IMR-90 (cell line): ENCODE measurements at regions not wholly inside any gene's neighbourhood (a gene's known extent, or its start where the extent isn't known, plus 50 kb on each side); places are given as distances from the start of the nearest gene placed in this dataset.

Experiments used
- ATAC-seq: fragments of 200-7000 bp; cut with Tn5 transposase; 2 replicates; pipeline ENCODE4 v1.9.1; 2020; ENCODE audit warnings: low read depth, mild to moderate bottlenecking, moderate library complexity
- BruUV-seq: library from RNA; stranded (reverse); fragments of 400-500 nt; replicated peaks from 2 replicates; lab custom pipeline; 2021; lab: Mats Ljungman, UMichigan
- CTCF ChIA-PET: fragments of 300-600 bp; formaldehyde crosslinking; extraction: SDS; loops from one replicate; lab custom pipeline; 2021; ENCODE audit warnings: antibody characterized with exemption; lab: Yijun Ruan, JAX
- POLR2A ChIA-PET: fragments of 300-600 bp; sonication (Branson Sonifier 250); formaldehyde crosslinking; loops from one replicate; lab custom pipeline; 2022; ENCODE audit warnings: antibody characterized with exemption; ENCODE audit not compliant: unreplicated experiment; lab: Charles Lee
- DNase-seq: peaks from one replicate; pipeline ENCODE4 v3.0.0; 2013
- H2AFZ ChIP-seq: replicated peaks from 2 replicates; pipeline ENCODE3; 2013; ENCODE audit warnings: low read length, mild to moderate bottlenecking; ENCODE audit not compliant: poor library complexity
- H2AK5ac ChIP-seq: 2 replicates; pipeline ENCODE4 v1.6.1; 2013; ENCODE audit warnings: low read depth, low read length, inconsistent platforms
- H2AK9ac ChIP-seq: replicated peaks from 2 replicates; pipeline ENCODE3; 2013; ENCODE audit warnings: mild to moderate bottlenecking, low read depth, low read length, moderate library complexity; ENCODE audit not compliant: poor library complexity
- H2BK120ac ChIP-seq: 2 replicates; pipeline ENCODE4 v1.6.1; 2013; ENCODE audit warnings: low read depth, low read length, inconsistent platforms
- H2BK15ac ChIP-seq: 3 replicates; pipeline ENCODE4 v1.6.1; 2013; ENCODE audit warnings: low read depth, low read length, inconsistent platforms
- H2BK20ac ChIP-seq: 2 replicates; pipeline ENCODE4 v1.6.1; 2013; ENCODE audit warnings: low read depth, mild to moderate bottlenecking, inconsistent platforms, low read length, moderate library complexity
- H2BK5ac ChIP-seq: 2 replicates; pipeline ENCODE4 v1.6.1; 2013; ENCODE audit warnings: mild to moderate bottlenecking, low read depth, low read length, inconsistent platforms; ENCODE audit not compliant: poor library complexity, severe bottlenecking
- H3K14ac ChIP-seq: replicated peaks from 2 replicates; pipeline ENCODE4 v1.6.1; 2013; ENCODE audit warnings: low read depth, low read length, inconsistent platforms
- H3K18ac ChIP-seq: 2 replicates; pipeline ENCODE4 v1.6.1; 2013; ENCODE audit warnings: low read depth, low read length, control low read depth
- H3K23ac ChIP-seq: 2 replicates; pipeline ENCODE4 v1.6.1; 2013; ENCODE audit warnings: low read depth, low read length, inconsistent platforms
- H3K27ac ChIP-seq: 2 replicates; pipeline ENCODE4 v1.5.1; 2013; ENCODE audit warnings: mild to moderate bottlenecking, control low read depth, low read length; ENCODE audit not compliant: insufficient read depth
- H3K27me3 ChIP-seq: 2 replicates; pipeline ENCODE4 v1.6.1; 2013; ENCODE audit warnings: low read length; ENCODE audit not compliant: control insufficient read depth, insufficient read depth
- H3K36me3 ChIP-seq: 2 replicates; pipeline ENCODE4 v1.6.1; 2013; ENCODE audit warnings: low read length, mixed read lengths; ENCODE audit not compliant: control insufficient read depth, insufficient read depth
- H3K4ac ChIP-seq: 2 replicates; pipeline ENCODE4 v1.6.1; 2013; ENCODE audit warnings: low read depth, low read length, inconsistent platforms
- H3K4me1 ChIP-seq: 2 replicates; pipeline ENCODE4 v1.6.1; 2013; ENCODE audit warnings: low read length, mixed read lengths; ENCODE audit not compliant: control insufficient read depth, insufficient read depth
- H3K4me2 ChIP-seq: 2 replicates; pipeline ENCODE4 v1.6.1; 2013; ENCODE audit warnings: low read depth, mild to moderate bottlenecking, control low read depth, low read length, moderate library complexity
- H3K4me3 ChIP-seq: 2 replicates; pipeline ENCODE4 v1.5.1; 2013; ENCODE audit warnings: low read depth, mild to moderate bottlenecking, control low read depth, low read length, moderate library complexity; ENCODE audit not compliant: insufficient read depth
- H3K56ac ChIP-seq: 2 replicates; pipeline ENCODE4 v1.6.1; 2013; ENCODE audit warnings: low read length, inconsistent platforms; ENCODE audit not compliant: insufficient read depth; ENCODE audit errors: extremely low read depth
- H3K79me1 ChIP-seq, 2 experiments: 2 replicates each; pipeline ENCODE4 v1.6.1; 2013; ENCODE audit warnings: low read length in 2 of 2, inconsistent platforms in 1 of 2, low read depth in 1 of 2
- H3K9ac ChIP-seq: 2 replicates; pipeline ENCODE4 v1.6.1; 2013; ENCODE audit warnings: low read depth, low read length, control low read depth
- H3K9me1 ChIP-seq: 2 replicates; pipeline ENCODE4 v1.6.1; 2013; ENCODE audit warnings: low read length, inconsistent platforms; ENCODE audit not compliant: insufficient read depth
- H3K9me3 ChIP-seq: 2 replicates; pipeline ENCODE4 v1.6.1; 2013; ENCODE audit warnings: low read length; ENCODE audit not compliant: control insufficient read depth, insufficient read depth
- H4K20me1 ChIP-seq: 2 replicates; pipeline ENCODE4 v1.6.1; 2013; ENCODE audit warnings: low read length, inconsistent platforms; ENCODE audit not compliant: insufficient read depth
- H4K5ac ChIP-seq: 2 replicates; pipeline ENCODE4 v1.6.1; 2013; ENCODE audit warnings: mild to moderate bottlenecking, low read depth, low read length, control low read depth
- H4K8ac ChIP-seq, 2 experiments: 2 replicates each; pipeline ENCODE4 v1.6.1; 2013; ENCODE audit warnings: low read depth in 2 of 2, low read length in 2 of 2, control low read depth in 1 of 2, inconsistent platforms in 1 of 2
- H4K91ac ChIP-seq: 2 replicates; pipeline ENCODE4 v1.6.1; 2013; ENCODE audit warnings: low read depth, low read length, inconsistent platforms; ENCODE audit not compliant: insufficient read depth
- FOS ChIP-seq: fragments of 150-350 bp; IDR thresholded peaks from 2 replicates; pipeline ENCODE4 v1.6.1; 2016; ENCODE audit warnings: low read depth, low read length
- RCOR1 ChIP-seq: IDR thresholded peaks from 2 replicates; pipeline ENCODE4 v1.6.1; 2012; ENCODE audit warnings: mild to moderate bottlenecking, low read length, improper control_type of control experiment; ENCODE audit not compliant: insufficient replicate concordance
- SMC3 ChIP-seq: fragments of 150-350 bp; IDR thresholded peaks from 2 replicates; pipeline ENCODE4 v1.6.1; 2016; ENCODE audit warnings: low read depth, mild to moderate bottlenecking, antibody characterized with exemption, low read length, moderate library complexity
- WGBS, 2 experiments: methylation state at CpG; one replicate each; pipeline versions ENCODE4 v1.1.5 to v1.1.7; 2013; ENCODE audit warnings: missing lambda C conversion rate in 2 of 2; ENCODE audit not compliant: insufficient read length in 1 of 2; ENCODE audit errors: extremely low coverage in 2 of 2; 5-methylcytosine and 5-hydroxymethylcytosine counted together
- dilution Hi-C: fragments of 300-500 bp; cut with HindIII; formaldehyde crosslinking; loops from one replicate; pipeline ENCODE4 v1.14.3; 2018; ENCODE audit warnings: low sequenced_read_pairs; ENCODE audit not compliant: unreplicated experiment
- in situ Hi-C: fragments of 300-500 bp; cut with MboI; formaldehyde crosslinking; loops from 3 replicates; pipeline ENCODE4 v1.14.3; 2019; ENCODE audit warnings: low sequenced_read_pairs, inconsistent platforms, mixed read lengths
- intact Hi-C: fragments of 100-400 bp; cut with micrococcal nuclease; formaldehyde crosslinking; loops from 2 replicates; pipeline ENCODE4 v1.10.0; 2022

- H3K4me2 ChIP-seq: no peak overlapping the region
- no peak for TF ChIP-seq FOS
- no peak for TF ChIP-seq SMC3
- TF ChIP-seq RCOR1: no peak
- no TSS peak for BruUV-seq
Observed at GRCh38 chr11:43122546-43122945, 189.2 kb upstream of the API5 start.

More at GRCh38 chr11:43122546-43122945, 189.2 kb upstream of the API5 start:
- H3K56ac ChIP-seq: no peak overlapping the region
- intact Hi-C loops (no loop called here), in situ Hi-C loops (no loop called here), dilution Hi-C loops (no loop called here)
- H3K18ac ChIP-seq: no peak overlapping the region
- H3K79me1 ChIP-seq: no peaks in the 10 kb centered on the region
- H3K9me3 ChIP-seq: peaks cover 2% of the 10 kb centered on the region; the same call in 1 of the 2 replicates
- H2AK5ac ChIP-seq: no peak overlapping the region
- H2AFZ ChIP-seq: no peak overlapping the region
- H2BK5ac ChIP-seq: no peak overlapping the region
- ATAC-seq (no peak), DNase-seq (no peak)
- no peak overlapping the region for H3K9ac ChIP-seq
- ChIA-PET CTCF (no interaction called here), POLR2A (no interaction called here)
- H3K9me1 ChIP-seq: no peaks in the 10 kb centered on the region
- WGBS, 2 experiments: no CpG with 5 or more reads among the region's 3 CpGs
- no peak overlapping the region for H2BK20ac ChIP-seq
- no peak overlapping the region for H4K5ac ChIP-seq
- H3K27me3 ChIP-seq: no peaks in the 10 kb centered on the region
- no peak overlapping the region for H3K4ac ChIP-seq
- no peak overlapping the region for H4K8ac ChIP-seq
- no peak overlapping the region for H2AK9ac ChIP-seq
- H3K27ac ChIP-seq: no peak overlapping the region
- H4K91ac ChIP-seq: no peak overlapping the region
- H3K4me3 ChIP-seq: no peak overlapping the region
- H3K36me3 ChIP-seq: no peaks in the 10 kb centered on the region
- no peak overlapping the region for H3K14ac ChIP-seq
- no peaks in the 10 kb centered on the region for H3K4me1 ChIP-seq
- no peak overlapping the region for H2BK120ac ChIP-seq
- H4K20me1 ChIP-seq: no peaks in the 10 kb centered on the region
- no peak overlapping the region for H2BK15ac ChIP-seq
- H3K23ac ChIP-seq: no peak overlapping the region
